Dedifferentiated amniotic fluid mesenchymal stem cell (primary cell): ENCODE measurements at regions not wholly inside any gene's neighbourhood (a gene's known extent, or its start where the extent isn't known, plus 50 kb on each side); places are given as distances from the start of the nearest gene placed in this dataset.
A peak's percentile ranks its signal among the peaks of the same experiment; 100 is the strongest.

Experiments
- DNase-seq: peaks from one replicate; pipeline ENCODE4 v3.0.0-alpha.2; 2016; ENCODE audit errors: extremely low spot score

GRCh38 chr18:55884498-55884897 lies 296.5 kb upstream of the TCF4 start:
- DNase-seq: no peak

- no peak for DNase-seq
Measured at GRCh38 chr18:55880617-55881016, 292.6 kb upstream of the TCF4 start.

- DNase-seq: no peak
Measured at GRCh38 chr18:55879331-55879730, 291.3 kb upstream of the TCF4 start.

- DNase-seq: no peak
Measured at GRCh38 chr18:55878224-55878623, 290.2 kb upstream of the TCF4 start.

- no peak for DNase-seq
Measured at GRCh38 chr18:55877321-55877720, 289.3 kb upstream of the TCF4 start.

GRCh38 chr18:55876254-55876653 lies 288.3 kb upstream of the TCF4 start:
- DNase-seq: no peak

GRCh38 chr18:55875371-55875901 lies 287.4 kb upstream of the TCF4 start:
- DNase-seq: no peak

GRCh38 chr18:55869556-55870501 lies 281.8 kb upstream of the TCF4 start:
- peak; percentile 26 for DNase-seq

- DNase-seq: no peak
Measured at GRCh38 chr18:55868909-55869308, 280.9 kb upstream of the TCF4 start.

- DNase-seq: no peak
Measured at GRCh38 chr18:55866886-55867285, 278.9 kb upstream of the TCF4 start.

- DNase-seq: no peak
Measured at GRCh38 chr18:55866006-55866405, 278.0 kb upstream of the TCF4 start.

- no peak for DNase-seq
Measured at GRCh38 chr18:55864281-55864680, 276.3 kb upstream of the TCF4 start.

- DNase-seq: no peak
Measured at GRCh38 chr18:55863876-55864275, 275.9 kb upstream of the TCF4 start.

- no peak for DNase-seq
Measured at GRCh38 chr18:55863391-55863706, 275.4 kb upstream of the TCF4 start.

GRCh38 chr18:55862693-55863390 lies 274.9 kb upstream of the TCF4 start:
- no peak for DNase-seq

GRCh38 chr18:55861266-55861665 lies 273.3 kb upstream of the TCF4 start:
- DNase-seq: peak; percentile 51

GRCh38 chr18:55858661-55859515 lies 270.9 kb upstream of the TCF4 start:
- peak; percentile 74 for DNase-seq

- no peak for DNase-seq
Measured at GRCh38 chr18:55857956-55858355, 270.0 kb upstream of the TCF4 start.

- no peak for DNase-seq
Measured at GRCh38 chr18:55857409-55857808, 269.4 kb upstream of the TCF4 start.

- no peak for DNase-seq
Measured at GRCh38 chr18:55856679-55857078, 268.7 kb upstream of the TCF4 start.

GRCh38 chr18:55856229-55856628 lies 268.2 kb upstream of the TCF4 start:
- peak; percentile 86 for DNase-seq

- DNase-seq: no peak
Measured at GRCh38 chr18:55853268-55853667, 265.3 kb upstream of the TCF4 start.
